HG03280 (cell line): ENCODE measurements at regions not wholly inside any gene's neighbourhood (a gene's known extent, or its start where the extent isn't known, plus 50 kb on each side); places are given as distances from the start of the nearest gene placed in this dataset.

ENCODE experiments used
- ATAC-seq: cut with Tn5 transposase; IDR thresholded peaks from one replicate; pipeline ENCODE4 v1.9.1; 2021; ENCODE audit warnings: mild to moderate bottlenecking, moderate library complexity; ENCODE audit not compliant: unreplicated experiment

GRCh38 chr21:16402752-16403151 lies 673.0 kb downstream of the USP25 start:
- no peak for ATAC-seq

- no peak for ATAC-seq
Measured at GRCh38 chr21:16404776-16405175, 675.0 kb downstream of the USP25 start.

GRCh38 chr21:16406355-16406754 lies 676.6 kb downstream of the USP25 start:
- no peak for ATAC-seq

- ATAC-seq: no peak
Measured at GRCh38 chr21:16407403-16408240, 677.8 kb downstream of the USP25 start.

GRCh38 chr21:16408280-16408679 lies 678.5 kb downstream of the USP25 start:
- ATAC-seq: no peak

GRCh38 chr21:16409352-16409751 lies 679.6 kb downstream of the USP25 start:
- no peak for ATAC-seq

GRCh38 chr21:16418226-16418625 lies 688.4 kb downstream of the USP25 start:
- ATAC-seq: no peak

GRCh38 chr21:16418642-16419041 lies 688.9 kb downstream of the USP25 start:
- no peak for ATAC-seq

GRCh38 chr21:16419188-16419921 lies 689.6 kb downstream of the USP25 start:
- no peak for ATAC-seq

GRCh38 chr21:16420031-16420724 lies 690.4 kb downstream of the USP25 start:
- ATAC-seq: no peak

GRCh38 chr21:16421007-16421406 lies 691.2 kb downstream of the USP25 start:
- ATAC-seq: no peak

GRCh38 chr21:16421965-16422364 lies 692.2 kb downstream of the USP25 start:
- ATAC-seq: no peak

GRCh38 chr21:16422702-16423101 lies 692.9 kb downstream of the USP25 start:
- ATAC-seq: no peak

GRCh38 chr21:16423921-16424320 lies 694.1 kb downstream of the USP25 start:
- ATAC-seq: no peak

GRCh38 chr21:16424331-16424751 lies 694.6 kb downstream of the USP25 start:
- ATAC-seq: no peak

- ATAC-seq: no peak
Measured at GRCh38 chr21:16425376-16425775, 695.6 kb downstream of the USP25 start.

- no peak for ATAC-seq
Measured at GRCh38 chr21:16426936-16427335, 697.2 kb downstream of the USP25 start.

- ATAC-seq: no peak
Measured at GRCh38 chr21:16427587-16428087, 697.9 kb downstream of the USP25 start.

- no peak for ATAC-seq
Measured at GRCh38 chr21:16437586-16437985, 707.8 kb downstream of the USP25 start.

GRCh38 chr21:16438761-16439160 lies 709.0 kb downstream of the USP25 start:
- ATAC-seq: no peak

- ATAC-seq: no peak
Measured at GRCh38 chr21:16441789-16442188, 712.0 kb downstream of the USP25 start.
